ENCODE measurements at regions not wholly inside any gene's neighbourhood (a gene's known extent, or its start where the extent isn't known, plus 50 kb on each side); places are given as distances from the start of the nearest gene placed in this dataset.

DNA sequence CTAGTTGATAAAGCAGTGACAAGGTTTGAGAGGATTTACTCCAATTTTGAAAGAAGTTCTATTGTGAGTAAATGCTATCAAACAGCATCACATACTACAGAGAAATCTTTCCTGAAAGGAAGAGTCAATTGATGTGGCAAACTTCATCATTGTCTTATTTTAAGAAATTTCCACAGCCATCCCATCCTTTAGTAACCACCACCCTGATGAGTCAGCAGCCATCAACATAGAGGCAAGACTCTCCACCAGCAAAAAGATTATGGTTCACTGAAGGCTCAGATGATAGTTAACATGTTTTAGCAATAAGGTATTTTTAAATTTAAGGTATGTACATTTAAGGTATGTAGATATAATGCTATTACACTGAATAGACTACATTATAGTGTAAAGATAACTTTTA is 122.1 kb upstream of the ARHGAP5 start (continued):
- TF ChIP-seq, protein P1, sequence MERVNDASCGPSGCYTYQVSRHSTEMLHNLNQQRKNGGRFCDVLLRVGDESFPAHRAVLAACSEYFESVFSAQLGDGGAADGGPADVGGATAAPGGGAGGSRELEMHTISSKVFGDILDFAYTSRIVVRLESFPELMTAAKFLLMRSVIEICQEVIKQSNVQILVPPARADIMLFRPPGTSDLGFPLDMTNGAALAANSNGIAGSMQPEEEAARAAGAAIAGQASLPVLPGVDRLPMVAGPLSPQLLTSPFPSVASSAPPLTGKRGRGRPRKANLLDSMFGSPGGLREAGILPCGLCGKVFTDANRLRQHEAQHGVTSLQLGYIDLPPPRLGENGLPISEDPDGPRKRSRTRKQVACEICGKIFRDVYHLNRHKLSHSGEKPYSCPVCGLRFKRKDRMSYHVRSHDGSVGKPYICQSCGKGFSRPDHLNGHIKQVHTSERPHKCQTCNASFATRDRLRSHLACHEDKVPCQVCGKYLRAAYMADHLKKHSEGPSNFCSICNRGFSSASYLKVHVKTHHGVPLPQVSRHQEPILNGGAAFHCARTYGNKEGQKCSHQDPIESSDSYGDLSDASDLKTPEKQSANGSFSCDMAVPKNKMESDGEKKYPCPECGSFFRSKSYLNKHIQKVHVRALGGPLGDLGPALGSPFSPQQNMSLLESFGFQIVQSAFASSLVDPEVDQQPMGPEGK (CRISPR knock-in tag; IDR thresholded peaks at IDR 0.05; ENCODE audit: borderline replicate concordance), result no peak
- no peak for TF ChIP-seq ELF2 (CRISPR knock-in tag; IDR thresholded peaks at IDR 0.05)

DNA sequence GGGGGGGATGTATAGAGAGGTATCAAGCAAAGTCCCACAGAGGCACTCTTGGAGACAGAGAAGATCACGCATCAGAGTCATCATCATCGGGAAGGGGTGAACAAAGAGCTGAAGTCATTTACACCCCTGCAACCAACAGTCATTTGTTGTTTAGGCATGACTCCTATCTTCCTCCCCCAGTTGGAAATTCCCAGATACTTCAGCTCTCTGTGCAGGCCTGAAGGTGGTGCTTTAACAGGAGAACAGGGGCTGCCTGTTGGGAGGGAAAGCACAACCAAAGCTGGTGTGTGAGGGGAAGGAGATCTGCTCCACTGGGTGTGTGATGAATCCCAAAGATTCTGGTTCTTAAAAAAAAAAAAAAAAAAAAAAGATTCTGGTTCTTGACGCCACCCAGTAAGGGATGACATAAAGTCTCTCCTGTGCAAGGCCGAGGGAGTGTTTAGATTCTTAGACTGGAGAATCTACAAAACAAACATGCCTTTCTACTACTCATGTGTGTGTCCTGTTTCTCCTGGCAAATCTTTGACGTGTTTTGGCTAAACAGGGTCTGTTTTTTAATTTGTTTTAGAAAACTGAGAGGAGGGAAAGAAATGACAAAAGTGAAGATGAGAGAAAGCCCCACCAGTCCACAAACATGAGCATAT is 121.0 kb upstream of the ARHGAP5 start:
- Histone ChIP-seq H3K4me1 (replicated peaks in 1 of 2; ENCODE audit: control insufficient read depth in 2 of 2, insufficient read depth in 2 of 2, low read length in 2 of 2) (peaks cover 4 to 7% of the 10 kb centered on the region in 2 experiments; a peak in 4 of 5 replicates), H4K20me1 (replicated peaks; ENCODE audit: control insufficient read depth, insufficient read depth, low read length) (no peaks in the 10 kb centered on the region), H2AFZ (ENCODE audit: low read depth, low read length) (no peak overlapping the region), H3K9me1 (ENCODE audit: control insufficient read depth, insufficient read depth, low read length) (no peaks in the 10 kb centered on the region), H3K4me3 (no peak overlapping the region), H3K27ac (ENCODE audit: extremely low read depth, low read depth, low read length) (no peak overlapping the region), H3K4me2 (ENCODE audit: insufficient read depth, low read length) (no peak overlapping the region), H3K36me3 (ENCODE audit: control insufficient read depth, insufficient read depth, low read length) (no peaks in the 10 kb centered on the region), H3K79me2 (ENCODE audit: control insufficient read depth, insufficient read depth, low read length) (no peaks in the 10 kb centered on the region), H3K9ac (ENCODE audit: insufficient read depth in 1 of 2, low read depth in 2 of 2, low read length in 2 of 2) (no peak overlapping the region), H3K27me3 (ENCODE audit: control insufficient read depth in 2 of 2, insufficient read depth in 2 of 2, low read length in 2 of 2) (no peaks in the 10 kb centered on the region), H3K9me3 (replicated peaks; ENCODE audit: control insufficient read depth, insufficient read depth, low read depth, low read length) (no peaks in the 10 kb centered on the region)
- TF ChIP-seq ZNF24 (IDR thresholded peaks at IDR 0.05), result no peak
- TF ChIP-seq, protein P2, sequence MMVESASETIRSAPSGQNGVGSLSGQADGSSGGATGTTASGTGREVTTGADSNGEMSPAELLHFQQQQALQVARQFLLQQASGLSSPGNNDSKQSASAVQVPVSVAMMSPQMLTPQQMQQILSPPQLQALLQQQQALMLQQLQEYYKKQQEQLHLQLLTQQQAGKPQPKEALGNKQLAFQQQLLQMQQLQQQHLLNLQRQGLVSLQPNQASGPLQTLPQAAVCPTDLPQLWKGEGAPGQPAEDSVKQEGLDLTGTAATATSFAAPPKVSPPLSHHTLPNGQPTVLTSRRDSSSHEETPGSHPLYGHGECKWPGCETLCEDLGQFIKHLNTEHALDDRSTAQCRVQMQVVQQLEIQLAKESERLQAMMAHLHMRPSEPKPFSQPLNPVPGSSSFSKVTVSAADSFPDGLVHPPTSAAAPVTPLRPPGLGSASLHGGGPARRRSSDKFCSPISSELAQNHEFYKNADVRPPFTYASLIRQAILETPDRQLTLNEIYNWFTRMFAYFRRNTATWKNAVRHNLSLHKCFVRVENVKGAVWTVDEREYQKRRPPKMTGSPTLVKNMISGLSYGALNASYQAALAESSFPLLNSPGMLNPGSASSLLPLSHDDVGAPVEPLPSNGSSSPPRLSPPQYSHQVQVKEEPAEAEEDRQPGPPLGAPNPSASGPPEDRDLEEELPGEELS (CRISPR knock-in tag; IDR thresholded peaks at IDR 0.05; ENCODE audit: borderline replicate concordance), result no peak
- no peak for TF ChIP-seq PCBP1 (IDR thresholded peaks at IDR 0.05; ENCODE audit: low read depth, low read length, poor library complexity, severe bottlenecking)
- no peak for TF ChIP-seq RBM22 (IDR thresholded peaks at IDR 0.05; ENCODE audit: low read depth, low read length, poor library complexity, severe bottlenecking)
- POLR2A ChIA-PET, result no interaction called here
- no TSS peak for BruUV-seq (replicated peaks)
- intact Hi-C loops (cut with micrococcal nuclease) (no loop called here), in situ Hi-C loops (cut with MboI) (no loop called here)
- ATAC-seq, result no peak
- DNase-seq (ENCODE audit: extremely low read depth in 1 of 4, low spot score in 3 of 4), result no peak
- FAIRE-seq, result no peak
- CTCF ChIA-PET (ENCODE audit: low intra/inter-chr PET ratio), result no interaction called here
- 29% methylated on average over 4 of the region's 5 CpGs for WGBS (ENCODE audit: insufficient coverage, low coverage, missing lambda C conversion rate)
